HG02970 (cell line): ENCODE measurements at regions not wholly inside any gene's neighbourhood (a gene's known extent, or its start where the extent isn't known, plus 50 kb on each side); places are given as distances from the start of the nearest gene placed in this dataset.
"Not testable (repeated sequence)": the region's sequence is repeated elsewhere in the genome, so short reads cannot be mapped to it uniquely, and the experiment has no call there.

Source experiments
- ATAC-seq: cut with Tn5 transposase; IDR thresholded peaks from one replicate; pipeline ENCODE4 v1.9.1; 2021; ENCODE audit warnings: mild to moderate bottlenecking, moderate library complexity, moderate number of reproducible peaks; ENCODE audit not compliant: unreplicated experiment, low FRiP score

DNA sequence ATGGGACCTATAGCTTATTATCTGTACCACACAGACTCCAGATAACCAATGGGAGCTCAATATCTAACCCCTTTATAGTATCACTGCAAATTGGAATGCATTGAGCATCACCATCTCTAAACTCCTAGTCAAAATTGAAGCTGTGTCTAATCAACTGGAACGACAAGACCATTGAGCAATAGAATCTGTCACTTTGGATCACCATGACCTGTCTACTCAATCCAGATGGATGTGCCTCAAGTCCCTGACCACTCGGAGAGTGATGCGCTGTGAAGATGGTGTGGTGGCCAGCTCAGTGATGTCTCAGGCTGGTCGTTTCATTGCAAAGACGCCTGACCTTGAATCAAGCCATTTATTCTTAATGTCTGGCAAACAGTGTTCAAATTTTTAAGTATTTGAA lies 160.5 kb downstream of the SEMA6D start:
- no peak for ATAC-seq

DNA sequence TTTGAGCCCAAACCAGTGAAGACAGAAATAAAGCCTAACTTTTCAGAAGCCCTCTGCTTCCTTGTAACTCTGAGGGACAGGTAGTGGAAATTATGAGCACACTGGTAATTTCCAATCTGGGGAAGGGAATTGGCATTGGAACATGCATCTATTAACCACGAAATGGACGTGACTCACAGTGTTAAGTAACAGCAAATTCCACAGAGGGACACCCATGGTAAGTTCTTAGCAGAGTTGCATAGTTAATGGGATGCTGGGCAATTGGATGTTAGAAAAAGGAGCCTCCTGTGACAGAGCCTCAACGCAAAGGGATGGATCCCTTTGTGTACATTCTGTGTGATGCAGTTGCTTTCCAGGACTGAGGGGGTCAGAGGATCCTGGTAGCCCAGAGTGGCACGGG lies 168.6 kb downstream of the SEMA6D start:
- ATAC-seq = no peak

DNA sequence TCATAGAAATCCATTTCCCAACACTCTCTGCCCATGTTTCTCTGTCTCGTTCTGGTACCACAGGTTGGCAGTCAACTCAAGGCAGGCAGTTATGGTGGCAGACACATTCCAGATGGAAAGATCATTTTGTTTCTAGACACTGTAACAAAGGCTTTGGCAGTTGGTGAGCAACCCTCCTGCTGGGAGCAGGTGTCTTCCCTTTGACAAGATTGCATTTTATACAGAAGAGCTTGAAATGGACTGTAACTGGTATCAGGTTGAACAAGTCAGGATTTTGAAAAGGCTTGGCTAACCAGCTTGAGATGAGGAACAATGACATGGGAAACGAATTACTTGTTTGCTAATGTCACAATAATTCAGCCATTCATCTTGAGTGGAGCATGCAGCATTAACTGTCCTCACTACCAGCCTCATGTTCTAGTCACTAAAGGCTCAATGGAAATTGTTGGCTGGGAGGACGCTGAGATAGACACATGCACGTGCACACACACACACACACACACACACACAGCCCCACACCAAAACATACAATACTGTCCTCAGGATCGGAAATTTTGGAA lies 170.0 kb downstream of the SEMA6D start:
- no peak for ATAC-seq

DNA sequence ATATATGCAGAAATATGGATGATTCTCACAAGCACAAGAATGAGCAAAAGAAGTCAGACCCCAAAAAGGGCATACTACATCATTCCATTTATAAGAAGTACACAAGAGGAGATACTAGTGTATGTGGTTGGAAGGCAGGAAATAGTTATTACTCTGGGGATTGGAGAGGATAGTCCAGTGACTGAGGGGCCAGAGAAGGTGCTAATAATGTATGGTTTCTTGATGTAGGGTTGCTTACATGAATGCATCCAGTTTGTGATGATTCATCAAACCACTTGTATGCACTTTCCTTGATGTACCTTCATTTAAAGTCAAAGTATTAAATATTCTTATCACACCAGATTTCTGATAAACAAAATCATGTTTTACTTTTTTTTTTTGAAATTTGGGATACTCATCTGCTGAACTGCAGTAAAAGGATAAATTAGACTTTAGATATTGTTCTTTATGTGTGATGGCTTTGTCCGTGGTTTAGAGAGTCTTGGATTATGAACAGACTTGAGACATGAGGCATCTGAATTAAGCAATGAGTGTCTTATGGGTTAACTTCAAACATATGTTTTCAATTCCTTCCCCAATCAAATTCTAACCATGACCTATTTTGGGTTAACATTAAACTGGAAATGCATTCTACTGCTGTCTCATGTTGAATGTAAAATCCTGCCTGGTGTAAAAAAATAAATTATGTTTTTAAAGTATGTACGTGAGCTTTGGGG lies 171.2 kb downstream of the SEMA6D start:
- no peak for ATAC-seq

DNA sequence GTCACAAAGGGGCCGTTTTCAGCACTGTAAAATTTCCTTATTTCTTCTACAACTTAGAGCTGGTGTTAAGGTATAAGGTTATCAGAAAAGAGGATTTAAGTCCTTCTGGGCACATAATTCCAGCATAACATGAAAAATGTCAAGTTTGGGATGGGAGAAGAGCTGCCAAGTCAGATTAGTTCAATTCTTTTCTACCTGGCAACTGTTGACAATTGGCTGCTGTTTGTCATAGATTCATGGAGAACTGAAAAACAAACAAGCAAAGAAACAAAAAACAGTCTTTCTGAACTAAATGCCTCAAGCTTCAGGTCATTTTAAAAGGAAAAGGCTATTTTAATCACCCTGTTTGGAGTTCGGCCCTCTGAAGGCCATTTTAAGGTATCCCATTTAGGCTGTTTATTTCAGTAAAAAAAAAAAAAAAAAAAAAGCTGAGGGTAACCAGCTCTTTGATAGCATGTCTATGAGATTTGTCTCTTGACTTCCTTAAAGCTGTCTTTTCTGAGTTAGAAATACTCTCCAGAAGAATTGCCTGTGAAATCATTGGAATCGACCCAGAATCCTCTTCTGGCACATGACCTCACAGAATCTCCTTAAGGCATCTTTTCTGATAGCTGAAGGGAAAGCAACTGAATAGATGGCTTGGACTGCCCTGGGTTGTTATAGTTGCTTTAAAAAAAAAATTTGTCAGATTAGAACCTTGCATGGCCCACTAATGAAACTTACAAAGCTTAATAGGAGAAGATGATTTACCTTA lies 173.3 kb downstream of the SEMA6D start:
- no peak for ATAC-seq

DNA sequence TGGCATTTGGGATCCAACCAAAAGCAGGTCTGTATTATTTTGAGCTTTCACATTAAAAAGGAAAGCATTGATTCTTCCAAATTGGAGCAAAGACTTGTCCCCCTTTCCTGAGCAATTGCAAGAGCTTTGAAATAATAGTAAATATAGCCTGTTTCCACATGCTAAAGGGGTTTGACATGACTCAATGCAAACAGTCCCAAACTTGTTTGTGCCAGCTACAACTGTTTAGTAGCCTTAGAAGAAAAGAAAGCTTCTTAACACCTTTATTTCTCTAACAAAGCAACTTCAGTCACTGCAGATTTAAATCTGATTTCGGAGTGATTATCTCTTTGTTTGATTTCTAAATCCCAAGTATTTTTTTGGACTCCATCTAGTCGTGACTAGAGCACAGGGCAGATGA lies 180.2 kb downstream of the SEMA6D start:
- no peak for ATAC-seq

DNA sequence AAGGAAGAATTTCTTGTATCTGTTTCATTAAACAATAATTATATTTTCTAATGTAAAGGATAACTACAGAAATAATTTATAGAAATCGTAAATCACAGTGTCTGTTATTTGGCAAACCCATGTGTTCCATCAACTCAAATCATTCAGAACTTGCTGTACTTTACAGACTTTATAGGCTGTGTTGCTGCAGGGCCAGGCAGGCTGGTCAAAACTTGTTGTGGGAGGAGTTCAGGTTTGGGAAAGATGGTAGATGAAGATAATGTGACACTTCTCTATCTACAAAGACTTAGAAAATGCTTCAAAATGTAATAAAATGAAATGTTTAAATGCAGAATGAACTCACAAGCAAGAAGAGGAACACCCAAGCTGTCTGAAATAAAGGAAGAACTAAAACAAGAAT lies 183.4 kb downstream of the SEMA6D start:
- ATAC-seq = no peak

DNA sequence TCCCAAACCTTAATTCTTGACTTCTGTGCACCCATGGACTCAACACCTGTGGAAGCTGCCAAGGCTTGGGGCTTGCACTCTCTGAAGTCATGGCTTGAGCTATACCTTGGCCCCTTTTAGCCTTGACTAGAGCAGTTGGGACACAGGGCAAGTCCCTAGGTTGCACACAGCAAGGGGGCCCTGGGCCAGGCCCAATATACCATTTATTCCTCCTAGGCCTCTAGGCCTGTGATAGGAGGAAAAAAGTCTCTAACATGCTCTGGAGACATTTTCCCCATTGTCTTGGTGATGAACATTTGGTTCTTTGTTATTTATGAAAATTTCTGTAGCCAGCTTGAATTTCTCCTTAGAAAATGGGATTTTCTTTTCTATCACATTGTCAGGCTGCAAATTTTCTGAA lies 186.1 kb downstream of the SEMA6D start:
- no peak for ATAC-seq

DNA sequence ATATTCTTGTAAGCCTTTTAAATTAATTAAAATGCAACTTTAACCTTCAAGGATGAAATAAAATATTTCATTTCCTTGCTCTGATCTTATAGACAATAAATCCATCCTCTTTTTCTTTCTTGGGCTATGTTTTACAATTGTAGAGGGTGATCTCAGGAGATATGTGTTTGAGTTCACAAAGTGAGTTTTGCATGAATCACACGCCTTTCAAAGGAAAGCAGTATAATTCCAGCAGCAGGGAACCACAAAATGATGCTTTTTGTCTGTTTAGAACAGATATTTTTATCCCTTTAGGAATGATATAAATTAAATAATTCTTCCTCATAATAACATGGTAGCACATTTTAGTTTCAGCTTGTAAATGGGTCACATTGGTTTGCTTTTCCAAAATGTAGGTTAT lies 191.2 kb downstream of the SEMA6D start:
- no peak for ATAC-seq

DNA sequence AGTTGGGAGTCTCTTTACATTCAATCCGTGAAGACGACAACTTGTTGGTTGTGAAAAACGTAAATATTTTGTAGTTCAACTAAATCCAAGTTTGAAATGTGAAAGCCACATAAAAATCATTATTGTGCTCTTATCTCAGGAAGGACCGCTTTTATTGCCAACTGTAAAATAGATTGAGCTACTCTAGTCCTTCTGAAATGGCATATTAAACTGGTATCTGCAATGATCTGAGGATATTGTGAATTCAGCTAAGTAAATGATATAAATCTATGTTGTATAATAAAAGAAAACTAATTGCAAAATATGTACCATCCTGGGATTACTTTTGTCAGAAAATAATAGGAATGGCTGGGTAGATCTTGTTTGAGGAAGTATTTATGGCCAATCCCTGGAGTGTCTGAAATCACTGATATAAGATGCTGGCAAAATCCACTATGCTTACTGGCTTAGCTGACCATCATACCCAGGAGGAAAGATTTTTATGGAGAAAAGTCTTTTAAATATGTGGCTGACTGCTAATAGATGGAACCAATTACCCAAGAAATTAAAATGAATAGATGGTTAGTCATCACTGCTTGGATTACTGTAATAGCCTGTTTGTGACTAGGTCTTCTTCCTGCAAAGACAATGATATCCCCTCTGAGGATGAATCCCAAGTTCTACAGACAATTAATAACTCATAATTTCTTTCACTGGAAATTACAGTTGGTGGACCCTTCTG lies 191.8 kb downstream of the SEMA6D start:
- no peak for ATAC-seq

DNA sequence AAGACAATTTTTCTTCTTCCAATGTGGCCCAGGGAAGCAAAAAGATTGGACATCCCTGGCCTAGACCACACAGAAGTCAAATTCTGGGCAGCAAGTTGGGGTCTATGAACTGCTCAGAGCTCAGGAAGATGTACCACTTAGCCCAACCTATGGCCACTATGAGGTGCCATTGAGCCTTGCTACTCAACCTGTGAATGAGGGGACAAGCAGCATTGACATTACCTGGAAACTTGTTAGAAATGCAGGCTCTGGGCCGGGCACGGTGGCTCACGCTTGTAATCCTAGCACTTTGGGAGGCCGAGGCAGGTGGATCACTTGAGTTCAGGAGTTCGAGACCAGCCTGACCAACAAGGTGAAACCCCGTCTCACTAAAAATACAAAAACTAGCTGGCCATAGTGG lies 195.6 kb downstream of the SEMA6D start:
- ATAC-seq = not testable (repeated sequence)

DNA sequence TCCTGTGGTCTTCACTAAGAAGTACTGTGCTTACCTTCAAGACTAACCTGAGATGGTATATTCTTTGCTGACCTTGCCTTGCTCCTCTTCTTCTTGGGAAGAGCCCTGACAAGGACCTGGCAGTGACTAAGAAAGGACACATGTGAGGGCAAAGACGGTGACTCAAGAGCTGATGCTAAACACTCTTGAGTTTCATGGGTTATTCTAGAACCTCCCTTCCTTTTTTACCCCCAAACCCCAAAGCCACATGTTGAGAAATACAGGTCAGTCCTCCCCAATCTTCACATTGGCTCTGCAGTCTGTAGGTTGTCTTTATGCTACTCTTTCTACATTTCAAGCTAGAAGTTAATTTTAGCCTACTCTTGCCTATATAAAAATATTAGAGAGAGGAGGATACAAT lies 200.6 kb downstream of the SEMA6D start:
- ATAC-seq = no peak

DNA sequence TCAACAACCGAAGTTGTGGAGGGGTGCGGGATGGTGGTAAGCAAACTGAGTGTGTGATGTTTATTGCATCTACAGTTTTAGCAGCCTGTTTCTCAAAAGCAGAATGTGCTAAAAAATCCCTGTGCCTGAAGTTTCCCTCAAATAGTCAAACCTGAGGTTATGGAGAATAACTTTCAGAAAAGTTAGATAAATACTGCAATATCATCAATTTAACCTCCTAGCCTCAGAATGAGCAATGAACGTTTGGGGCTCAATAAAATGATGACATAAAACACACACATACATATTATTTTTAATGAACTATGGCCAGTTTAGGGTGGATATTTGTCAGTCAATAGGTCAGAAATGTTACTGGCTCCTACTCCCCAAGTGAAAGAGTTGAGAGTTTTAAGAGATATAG lies 201.6 kb downstream of the SEMA6D start:
- ATAC-seq = no peak

DNA sequence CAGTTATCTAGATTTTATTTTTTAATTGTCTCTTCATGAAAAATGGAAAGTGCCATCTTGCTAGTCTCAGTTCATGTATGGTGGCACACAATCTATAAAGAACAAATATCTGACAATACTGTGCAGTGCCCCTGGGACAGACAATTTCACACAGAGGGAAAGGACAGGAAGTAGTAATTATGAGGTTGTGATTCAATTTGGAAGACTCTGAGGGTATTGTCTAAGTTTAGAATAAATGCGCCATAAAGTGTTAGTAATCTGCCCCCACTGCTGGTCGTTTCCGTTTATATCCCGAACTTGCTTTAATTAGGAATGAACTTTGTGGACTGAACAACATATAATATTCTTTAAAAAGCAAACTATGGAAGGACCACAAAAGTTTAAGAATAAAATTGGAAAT lies 196.4 kb upstream of the SLC24A5 start:
- ATAC-seq = no peak

DNA sequence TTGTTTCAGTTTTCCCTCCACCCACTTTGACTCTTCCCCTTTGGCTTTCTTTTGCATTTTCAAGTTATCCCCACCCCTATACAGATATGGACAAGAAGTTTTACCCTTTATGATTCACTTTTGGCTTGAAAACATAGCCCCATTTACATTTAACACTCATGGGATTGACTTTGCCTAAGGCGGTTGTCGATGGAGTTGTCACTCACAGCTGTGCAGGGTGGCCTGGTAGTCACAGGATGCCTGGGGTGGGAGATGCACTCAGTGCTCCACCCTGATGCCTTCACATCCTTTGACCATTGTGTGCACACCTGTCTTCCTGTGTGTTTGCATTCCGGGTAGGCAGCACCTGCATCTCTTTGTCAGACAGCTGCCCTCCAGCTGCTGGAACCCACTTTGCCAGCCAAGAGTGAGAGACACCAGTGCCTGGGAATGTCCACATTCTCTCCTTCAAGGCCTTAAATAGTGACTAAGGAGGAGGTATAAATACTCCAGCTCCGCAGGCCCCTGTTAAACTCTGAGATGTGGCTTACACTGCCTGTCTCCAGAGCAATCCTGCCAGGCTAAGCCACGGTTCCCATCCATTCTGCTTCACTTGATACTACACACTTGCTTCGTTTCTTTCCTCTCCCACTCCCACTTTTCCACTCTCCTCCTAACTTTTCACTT lies 191.5 kb upstream of the SLC24A5 start:
- ATAC-seq = no peak

DNA sequence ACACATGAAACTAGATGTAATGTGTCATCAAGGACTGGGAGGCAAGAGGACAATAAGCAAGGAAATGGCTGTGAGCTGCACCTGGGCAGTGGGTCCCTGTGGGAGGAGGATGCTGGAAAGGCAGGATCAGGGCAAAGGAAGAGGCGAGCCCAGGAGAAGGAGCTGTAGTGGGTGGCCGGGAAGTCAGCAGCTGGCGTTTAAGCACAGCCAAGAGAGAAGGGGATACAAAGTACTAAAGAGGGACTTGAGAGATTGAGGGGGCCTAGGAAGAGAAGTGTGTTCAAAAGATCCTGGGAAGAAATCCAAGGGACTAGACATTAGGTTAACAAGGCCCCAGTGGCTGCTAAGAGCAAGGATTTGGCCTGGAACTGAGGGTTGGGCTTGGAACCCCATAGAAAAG lies 188.5 kb upstream of the SLC24A5 start:
- no peak for ATAC-seq

DNA sequence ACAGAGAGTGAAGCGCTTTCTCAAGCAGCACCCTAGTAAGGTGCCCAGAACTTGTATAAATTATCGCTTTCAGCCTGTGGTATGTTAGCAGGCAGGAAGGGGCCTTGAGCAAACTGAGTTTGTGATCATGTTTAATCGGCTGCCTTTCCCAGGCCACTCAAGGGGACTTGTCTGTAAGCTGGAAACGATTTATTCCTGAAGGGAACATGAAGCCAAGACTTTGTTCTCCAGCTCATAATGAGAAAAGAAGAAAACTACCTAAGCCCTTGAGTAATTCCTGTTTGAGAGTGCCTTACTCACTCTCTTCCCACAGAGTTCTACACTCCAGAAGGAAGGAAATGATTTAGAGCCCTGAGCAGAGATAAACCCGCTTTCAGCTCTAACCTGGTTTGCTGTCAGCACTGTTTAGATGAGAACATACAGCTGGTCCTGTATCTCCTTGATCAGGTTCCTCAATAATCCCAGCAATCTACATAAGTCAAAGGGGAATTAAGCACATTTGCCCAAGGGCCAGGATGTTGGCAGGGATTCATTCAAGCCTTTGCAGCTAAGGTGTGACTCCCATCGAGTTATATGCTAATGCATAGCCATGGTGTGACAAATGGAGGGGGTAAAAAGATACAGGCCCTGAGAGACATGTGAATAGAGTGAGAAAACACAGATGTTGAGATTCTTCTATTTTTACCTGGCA lies 187.7 kb upstream of the SLC24A5 start:
- no peak for ATAC-seq

DNA sequence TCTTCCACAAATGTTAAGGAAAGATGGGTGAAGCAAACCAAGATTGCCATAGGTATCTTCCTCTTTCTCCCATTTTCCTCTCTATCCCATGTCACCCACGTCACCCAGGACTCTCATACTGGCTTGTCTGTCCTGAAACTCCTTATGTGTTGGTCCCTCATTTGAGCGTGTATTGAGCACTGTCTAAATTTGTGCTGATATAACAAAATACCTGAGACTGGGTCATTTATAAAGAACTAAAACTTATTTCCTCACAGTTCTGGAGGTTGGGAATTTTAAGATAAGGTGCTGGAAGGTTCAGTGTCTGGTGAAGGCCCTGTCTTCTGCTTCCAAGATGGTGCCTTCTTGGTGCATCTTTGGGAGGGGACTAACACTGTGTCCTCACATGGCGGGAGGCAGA lies 186.9 kb upstream of the SLC24A5 start:
- no peak for ATAC-seq

DNA sequence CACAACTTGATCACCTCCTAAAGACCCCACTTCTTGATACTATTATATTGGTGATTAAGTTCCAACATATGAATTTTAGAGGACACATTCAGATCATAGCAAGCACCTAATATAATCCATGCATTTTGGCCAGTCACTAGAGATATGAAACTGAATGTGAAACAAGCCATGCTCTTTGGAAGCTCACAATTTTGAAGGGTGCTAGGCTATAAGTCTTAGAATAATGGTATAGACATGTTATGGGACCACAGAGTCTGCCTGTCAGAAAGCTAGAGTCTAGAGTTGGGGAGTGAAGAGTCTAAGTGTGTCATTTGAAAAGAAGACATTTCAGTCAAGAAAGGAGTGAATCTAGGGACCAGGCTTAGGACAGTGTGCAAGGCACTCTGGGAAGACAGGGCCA lies 186.4 kb upstream of the SLC24A5 start:
- no peak for ATAC-seq

DNA sequence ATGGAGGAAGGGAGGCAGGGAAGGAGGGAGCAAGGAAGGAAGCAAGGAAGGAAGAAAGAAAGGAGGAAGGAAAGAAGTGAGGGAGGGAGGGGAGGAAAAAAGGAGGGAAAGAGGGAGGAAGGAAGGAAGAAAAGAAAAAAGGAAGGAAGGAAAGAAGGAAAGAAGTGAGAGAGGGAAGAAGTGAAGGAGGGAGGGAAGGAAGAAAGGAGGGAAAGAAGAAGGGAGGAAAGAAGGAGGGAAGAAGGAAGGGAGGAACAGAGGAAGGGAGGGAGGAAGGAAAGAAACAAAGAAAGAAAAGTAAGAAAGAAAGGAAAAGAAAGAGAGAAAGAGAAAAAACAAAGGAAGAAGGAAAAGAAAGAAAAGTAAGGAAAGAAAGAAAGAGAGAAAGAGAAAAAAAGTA lies 183.0 kb upstream of the SLC24A5 start:
- ATAC-seq = no peak
